ENCODE measurements at regions not wholly inside any gene's neighbourhood (a gene's known extent, or its start where the extent isn't known, plus 50 kb on each side); places are given as distances from the start of the nearest gene placed in this dataset.
"Not testable (repeated sequence)": the region's sequence is repeated elsewhere in the genome, so short reads cannot be mapped to it uniquely, and the experiment has no call there.

GRCh38 chr5:8561224-8561840 lies 692.4 kb downstream of the MTRR start:
- H4K20me1 ChIP-seq (ENCODE audit: insufficient read depth): no peaks in the 10 kb centered on the region
- H3K27me3 ChIP-seq (ENCODE audit: insufficient read depth, low read depth): no peaks in the 10 kb centered on the region
- no peak overlapping the region for H3K27ac ChIP-seq
- no peak overlapping the region for H3K4me3 ChIP-seq (IDR thresholded peaks at IDR 0.05; ENCODE audit: insufficient read depth, low read depth, low read length)
- no peak overlapping the region for H2AFZ ChIP-seq (ENCODE audit: low read depth)
- no peak for TF ChIP-seq CTCF (conservative IDR thresholded peaks at IDR 0.05; ENCODE audit: low read depth, low read length)
- no peaks in the 10 kb centered on the region for H3K36me3 ChIP-seq (ENCODE audit: insufficient read depth)
- H3K9ac ChIP-seq: no peak overlapping the region
- H3K4me2 ChIP-seq: no peak overlapping the region
- H3K4me1 ChIP-seq (ENCODE audit: low read depth, poor library complexity, severe bottlenecking): no peaks in the 10 kb centered on the region
- H3K79me2 ChIP-seq (ENCODE audit: insufficient read depth, low read depth): no peaks in the 10 kb centered on the region

- Histone ChIP-seq H3K27ac (no peak overlapping the region), H3K36me3 (ENCODE audit: insufficient read depth) (no peaks in the 10 kb centered on the region), H3K4me1 (ENCODE audit: low read depth, poor library complexity, severe bottlenecking) (no peaks in the 10 kb centered on the region), H3K79me2 (ENCODE audit: insufficient read depth, low read depth) (no peaks in the 10 kb centered on the region), H3K9ac (no peak overlapping the region), H3K4me2 (no peak overlapping the region), H4K20me1 (ENCODE audit: insufficient read depth) (no peaks in the 10 kb centered on the region), H2AFZ (ENCODE audit: low read depth) (no peak overlapping the region), H3K27me3 (ENCODE audit: insufficient read depth, low read depth) (no peaks in the 10 kb centered on the region), H3K4me3 (IDR thresholded peaks at IDR 0.05; ENCODE audit: insufficient read depth, low read depth, low read length) (no peak overlapping the region)
- no peak for TF ChIP-seq CTCF (conservative IDR thresholded peaks at IDR 0.05; ENCODE audit: low read depth, low read length)
Observed at GRCh38 chr5:8561854-8562253, 692.9 kb downstream of the MTRR start.

DNA sequence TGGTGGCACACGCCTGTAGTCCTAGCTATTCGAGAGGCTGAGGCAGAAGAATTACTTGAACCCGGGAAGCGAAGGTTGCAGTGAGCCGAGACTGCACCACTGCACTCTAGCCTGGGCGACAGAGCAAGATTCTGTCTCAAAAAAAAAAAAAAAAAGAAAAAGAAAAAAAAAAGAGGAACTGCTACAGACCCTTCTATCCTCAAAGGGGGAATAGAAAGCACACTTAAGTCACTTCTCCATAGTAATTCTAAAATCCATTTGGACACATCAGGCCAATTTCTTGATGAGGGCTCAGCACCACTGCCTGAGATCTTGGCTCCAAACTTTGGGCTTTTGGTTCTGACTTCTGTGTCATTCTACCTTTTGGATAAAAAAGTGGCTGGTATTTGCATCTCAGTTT lies 694.6 kb downstream of the MTRR start:
- not testable (repeated sequence) for H3K36me3 ChIP-seq (ENCODE audit: insufficient read depth); H4K20me1 ChIP-seq (ENCODE audit: insufficient read depth); H3K4me1 ChIP-seq (ENCODE audit: low read depth, poor library complexity, severe bottlenecking); H3K79me2 ChIP-seq (ENCODE audit: insufficient read depth, low read depth); H3K27me3 ChIP-seq (ENCODE audit: insufficient read depth, low read depth); H3K4me2 ChIP-seq; H3K4me3 ChIP-seq (IDR thresholded peaks at IDR 0.05; ENCODE audit: insufficient read depth, low read depth, low read length); H3K9ac ChIP-seq; H3K27ac ChIP-seq; H2AFZ ChIP-seq (ENCODE audit: low read depth)

DNA sequence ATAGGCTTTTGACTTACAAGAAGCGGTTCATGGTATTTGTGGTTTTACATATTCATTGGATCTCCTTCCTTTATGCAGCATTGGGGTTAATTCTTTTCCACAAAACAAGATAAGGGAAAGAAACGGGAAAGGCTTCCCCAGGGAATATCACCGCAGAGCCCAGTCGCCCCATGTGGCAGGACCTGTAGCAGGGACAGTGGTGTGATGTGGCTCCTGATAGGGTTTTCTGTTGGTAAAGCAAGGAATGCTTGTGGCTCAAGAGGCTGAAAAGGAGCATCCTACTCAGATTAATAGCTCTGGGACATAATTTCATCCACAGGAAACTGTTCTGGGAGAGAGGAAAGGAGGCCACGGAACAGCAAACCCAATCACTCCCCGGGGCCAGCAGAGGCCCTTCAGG lies 699.9 kb downstream of the MTRR start:
- H3K9ac ChIP-seq: no peak overlapping the region
- H3K27ac ChIP-seq: no peak overlapping the region
- TF ChIP-seq CTCF (conservative IDR thresholded peaks at IDR 0.05; ENCODE audit: low read depth, low read length): no peak
- H3K36me3 ChIP-seq (ENCODE audit: insufficient read depth): no peaks in the 10 kb centered on the region
- H3K4me3 ChIP-seq (IDR thresholded peaks at IDR 0.05; ENCODE audit: insufficient read depth, low read depth, low read length): no peak overlapping the region
- H4K20me1 ChIP-seq (ENCODE audit: insufficient read depth): no peaks in the 10 kb centered on the region
- no peaks in the 10 kb centered on the region for H3K27me3 ChIP-seq (ENCODE audit: insufficient read depth, low read depth)
- H2AFZ ChIP-seq (ENCODE audit: low read depth): no peak overlapping the region
- H3K4me1 ChIP-seq (ENCODE audit: low read depth, poor library complexity, severe bottlenecking): no peaks in the 10 kb centered on the region
- no peaks in the 10 kb centered on the region for H3K79me2 ChIP-seq (ENCODE audit: insufficient read depth, low read depth)
- H3K4me2 ChIP-seq: no peak overlapping the region

DNA sequence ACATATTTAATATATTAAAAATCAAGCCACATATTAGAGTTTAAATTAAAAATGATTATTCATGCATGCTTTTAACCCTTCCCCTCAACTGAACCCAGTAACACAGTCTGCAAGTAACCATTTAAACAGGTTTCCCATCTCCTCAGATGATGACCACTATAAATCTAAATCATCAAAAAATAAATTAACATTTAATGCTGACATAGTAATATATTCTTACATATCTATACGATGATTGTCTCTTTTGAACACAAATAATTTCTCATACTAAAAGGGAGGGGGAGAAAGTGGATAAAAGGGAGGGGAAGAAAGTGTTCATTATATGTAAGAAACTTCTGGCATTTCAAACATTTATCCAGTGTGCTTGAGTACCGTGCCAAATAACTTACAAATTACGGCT lies 701.6 kb downstream of the MTRR start:
- no peak overlapping the region for H3K9ac ChIP-seq
- no peak overlapping the region for H2AFZ ChIP-seq (ENCODE audit: low read depth)
- no peak overlapping the region for H3K27ac ChIP-seq
- H3K36me3 ChIP-seq (ENCODE audit: insufficient read depth): no peaks in the 10 kb centered on the region
- H3K4me1 ChIP-seq (ENCODE audit: low read depth, poor library complexity, severe bottlenecking): no peaks in the 10 kb centered on the region
- no peaks in the 10 kb centered on the region for H3K79me2 ChIP-seq (ENCODE audit: insufficient read depth, low read depth)
- no peaks in the 10 kb centered on the region for H4K20me1 ChIP-seq (ENCODE audit: insufficient read depth)
- H3K4me3 ChIP-seq (IDR thresholded peaks at IDR 0.05; ENCODE audit: insufficient read depth, low read depth, low read length): no peak overlapping the region
- no peak for TF ChIP-seq CTCF (conservative IDR thresholded peaks at IDR 0.05; ENCODE audit: low read depth, low read length)
- no peaks in the 10 kb centered on the region for H3K27me3 ChIP-seq (ENCODE audit: insufficient read depth, low read depth)
- H3K4me2 ChIP-seq: no peak overlapping the region

Data from KMS-11 (cell line).